ENCODE measurements at regions not wholly inside any gene's neighbourhood (a gene's known extent, or its start where the extent isn't known, plus 50 kb on each side); places are given as distances from the start of the nearest gene placed in this dataset.
"Not testable (repeated sequence)": the region's sequence is repeated elsewhere in the genome, so short reads cannot be mapped to it uniquely, and the experiment has no call there.

DNA sequence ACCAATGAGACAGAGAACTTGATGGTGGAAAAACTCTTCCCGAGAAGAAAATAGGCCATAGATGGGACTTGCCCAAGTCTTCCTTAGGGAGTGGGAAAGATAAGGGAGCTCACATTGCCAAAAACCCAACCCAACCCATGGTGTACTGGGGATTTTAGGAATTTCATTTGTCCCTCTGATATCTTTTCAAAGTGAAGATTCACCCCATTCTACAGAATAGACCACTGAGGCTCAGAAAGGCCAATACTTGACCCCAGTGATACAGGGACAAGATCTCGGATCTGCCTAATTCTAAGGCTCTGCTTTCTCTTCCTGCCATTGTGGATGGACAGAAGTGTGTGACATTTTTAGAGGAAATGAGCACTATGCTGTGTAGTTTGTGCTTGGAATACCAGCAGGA lies 159.0 kb downstream of the MYCN start:
- H3K9me3 Mint-ChIP-seq (ENCODE audit: unreplicated experiment) = peaks cover 5% of the 10 kb centered on the region
- DNase-seq (ENCODE audit: extremely low spot score, unreplicated experiment) = no peak
- H3K4me3 Mint-ChIP-seq (ENCODE audit: unreplicated experiment) = no peak overlapping the region
- TF ChIP-seq, protein P1, sequence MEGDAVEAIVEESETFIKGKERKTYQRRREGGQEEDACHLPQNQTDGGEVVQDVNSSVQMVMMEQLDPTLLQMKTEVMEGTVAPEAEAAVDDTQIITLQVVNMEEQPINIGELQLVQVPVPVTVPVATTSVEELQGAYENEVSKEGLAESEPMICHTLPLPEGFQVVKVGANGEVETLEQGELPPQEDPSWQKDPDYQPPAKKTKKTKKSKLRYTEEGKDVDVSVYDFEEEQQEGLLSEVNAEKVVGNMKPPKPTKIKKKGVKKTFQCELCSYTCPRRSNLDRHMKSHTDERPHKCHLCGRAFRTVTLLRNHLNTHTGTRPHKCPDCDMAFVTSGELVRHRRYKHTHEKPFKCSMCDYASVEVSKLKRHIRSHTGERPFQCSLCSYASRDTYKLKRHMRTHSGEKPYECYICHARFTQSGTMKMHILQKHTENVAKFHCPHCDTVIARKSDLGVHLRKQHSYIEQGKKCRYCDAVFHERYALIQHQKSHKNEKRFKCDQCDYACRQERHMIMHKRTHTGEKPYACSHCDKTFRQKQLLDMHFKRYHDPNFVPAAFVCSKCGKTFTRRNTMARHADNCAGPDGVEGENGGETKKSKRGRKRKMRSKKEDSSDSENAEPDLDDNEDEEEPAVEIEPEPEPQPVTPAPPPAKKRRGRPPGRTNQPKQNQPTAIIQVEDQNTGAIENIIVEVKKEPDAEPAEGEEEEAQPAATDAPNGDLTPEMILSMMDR (IDR thresholded peaks at IDR 0.05) = no peak
- no peaks in the 10 kb centered on the region for H3K27me3 Mint-ChIP-seq (ENCODE audit: unreplicated experiment)
- no peak overlapping the region for H3K27ac Mint-ChIP-seq (ENCODE audit: unreplicated experiment)
- H3K36me3 Mint-ChIP-seq (ENCODE audit: unreplicated experiment) = no peaks in the 10 kb centered on the region
- H3K4me1 Mint-ChIP-seq (ENCODE audit: unreplicated experiment) = no peaks in the 10 kb centered on the region

DNA sequence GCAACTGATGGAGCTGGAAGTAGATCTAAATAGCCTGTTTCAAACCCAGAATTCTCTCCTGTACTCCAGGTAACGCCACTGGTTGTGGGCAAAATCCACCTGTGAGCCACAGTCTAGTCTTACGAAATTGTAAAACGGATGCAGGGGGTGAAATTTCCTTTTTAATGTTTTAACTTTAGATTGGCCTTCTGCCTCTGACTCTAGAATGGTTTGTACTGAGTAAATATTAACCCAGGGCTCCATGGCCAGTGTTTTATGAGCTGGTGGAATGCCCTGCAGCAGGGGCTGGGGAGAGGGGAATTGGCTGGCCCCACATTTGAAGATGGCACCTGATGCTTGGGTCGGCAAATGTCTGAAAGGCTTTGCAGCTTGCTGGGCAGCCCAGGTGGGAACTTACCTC lies 156.6 kb downstream of the MYCN start:
- Mint-ChIP-seq H3K4me1 (ENCODE audit: unreplicated experiment) (no peaks in the 10 kb centered on the region), H3K27ac (ENCODE audit: unreplicated experiment) (no peak overlapping the region), H3K9me3 (ENCODE audit: unreplicated experiment) (peaks cover 13% of the 10 kb centered on the region), H3K4me3 (ENCODE audit: unreplicated experiment) (no peak overlapping the region), H3K27me3 (ENCODE audit: unreplicated experiment) (no peaks in the 10 kb centered on the region), H3K36me3 (ENCODE audit: unreplicated experiment) (no peaks in the 10 kb centered on the region)
- DNase-seq (ENCODE audit: extremely low spot score, unreplicated experiment) = no peak
- TF ChIP-seq, protein P1 (IDR thresholded peaks at IDR 0.05) = no peak

- H3K36me3 Mint-ChIP-seq (ENCODE audit: unreplicated experiment); H3K4me1 Mint-ChIP-seq (ENCODE audit: unreplicated experiment); DNase-seq (ENCODE audit: extremely low spot score, unreplicated experiment); H3K27ac Mint-ChIP-seq (ENCODE audit: unreplicated experiment); H3K4me3 Mint-ChIP-seq (ENCODE audit: unreplicated experiment); H3K27me3 Mint-ChIP-seq (ENCODE audit: unreplicated experiment); H3K9me3 Mint-ChIP-seq (ENCODE audit: unreplicated experiment): not testable (repeated sequence)
Observed at GRCh38 chr2:16095483-16095882, 155.1 kb downstream of the MYCN start.

GRCh38 chr2:16094811-16095210 lies 154.5 kb downstream of the MYCN start:
- no peak for DNase-seq (ENCODE audit: extremely low spot score, unreplicated experiment)
- Mint-ChIP-seq H3K27ac (ENCODE audit: unreplicated experiment) (no peak overlapping the region), H3K36me3 (ENCODE audit: unreplicated experiment) (no peaks in the 10 kb centered on the region), H3K4me1 (ENCODE audit: unreplicated experiment) (no peaks in the 10 kb centered on the region), H3K9me3 (ENCODE audit: unreplicated experiment) (peaks cover 8% of the 10 kb centered on the region), H3K27me3 (ENCODE audit: unreplicated experiment) (no peaks in the 10 kb centered on the region), H3K4me3 (ENCODE audit: unreplicated experiment) (no peak overlapping the region)
- TF ChIP-seq, protein P1 (IDR thresholded peaks at IDR 0.05) = no peak

- TF ChIP-seq, protein P1 (IDR thresholded peaks at IDR 0.05) = no peak
- Mint-ChIP-seq H3K4me1 (ENCODE audit: unreplicated experiment) (no peaks in the 10 kb centered on the region), H3K27ac (ENCODE audit: unreplicated experiment) (no peak overlapping the region), H3K27me3 (ENCODE audit: unreplicated experiment) (no peaks in the 10 kb centered on the region), H3K36me3 (ENCODE audit: unreplicated experiment) (no peaks in the 10 kb centered on the region), H3K4me3 (ENCODE audit: unreplicated experiment) (no peak overlapping the region), H3K9me3 (ENCODE audit: unreplicated experiment) (peaks cover 8% of the 10 kb centered on the region)
- no peak for DNase-seq (ENCODE audit: extremely low spot score, unreplicated experiment)
Observed at GRCh38 chr2:16093639-16094529, 153.5 kb downstream of the MYCN start.

Data from osteocyte (in vitro differentiated cells).